HG02852 (cell line): ENCODE measurements at regions not wholly inside any gene's neighbourhood (a gene's known extent, or its start where the extent isn't known, plus 50 kb on each side); places are given as distances from the start of the nearest gene placed in this dataset.
"Not testable (repeated sequence)": the region's sequence is repeated elsewhere in the genome, so short reads cannot be mapped to it uniquely, and the experiment has no call there.

Source experiments
- ATAC-seq: cut with Tn5 transposase; IDR thresholded peaks from one replicate; pipeline ENCODE4 v1.9.1; 2021; ENCODE audit warnings: mild to moderate bottlenecking, moderate library complexity; ENCODE audit not compliant: unreplicated experiment

GRCh38 chr2:124967325-124967724 is 942.2 kb downstream of the CNTNAP5 start:
- ATAC-seq, result no peak

GRCh38 chr2:124970030-124970429 is 944.9 kb downstream of the CNTNAP5 start:
- no peak for ATAC-seq

GRCh38 chr2:124973396-124973795 is 948.3 kb downstream of the CNTNAP5 start:
- no peak for ATAC-seq

- no peak for ATAC-seq
These were observed 950.1 kb downstream of the CNTNAP5 start for GRCh38 chr2:124975224-124975623.

GRCh38 chr2:124975648-124976047 is 950.6 kb downstream of the CNTNAP5 start:
- no peak for ATAC-seq

- no peak for ATAC-seq
These were observed 953.5 kb downstream of the CNTNAP5 start for GRCh38 chr2:124978597-124978996.

- ATAC-seq, result no peak
These were observed 958.5 kb downstream of the CNTNAP5 start for GRCh38 chr2:124983595-124983994.

GRCh38 chr2:124985270-124985669 is 960.2 kb downstream of the CNTNAP5 start:
- ATAC-seq, result no peak

GRCh38 chr2:124986136-124986535 is 961.0 kb downstream of the CNTNAP5 start:
- no peak for ATAC-seq

GRCh38 chr2:124986870-124987269 is 961.8 kb downstream of the CNTNAP5 start:
- ATAC-seq, result not testable (repeated sequence)

- ATAC-seq, result not testable (repeated sequence)
These were observed 962.3 kb downstream of the CNTNAP5 start for GRCh38 chr2:124987436-124987835.

- no peak for ATAC-seq
These were observed 963.0 kb downstream of the CNTNAP5 start for GRCh38 chr2:124988111-124988510.

- ATAC-seq, result no peak
These were observed 963.7 kb downstream of the CNTNAP5 start for GRCh38 chr2:124988794-124989193.

- ATAC-seq, result no peak
These were observed 968.7 kb downstream of the CNTNAP5 start for GRCh38 chr2:124993809-124994208.

- no peak for ATAC-seq
These were observed 970.3 kb downstream of the CNTNAP5 start for GRCh38 chr2:124995185-124995912.

GRCh38 chr2:124996406-124996805 is 971.3 kb downstream of the CNTNAP5 start:
- no peak for ATAC-seq

GRCh38 chr2:124999906-125000305 is 974.8 kb downstream of the CNTNAP5 start:
- no peak for ATAC-seq

- no peak for ATAC-seq
These were observed 979.2 kb downstream of the CNTNAP5 start for GRCh38 chr2:125004106-125004800.

GRCh38 chr2:125006676-125007075 is 981.6 kb downstream of the CNTNAP5 start:
- ATAC-seq, result no peak

- not testable (repeated sequence) for ATAC-seq
These were observed 1003.6 kb downstream of the CNTNAP5 start for GRCh38 chr2:125028721-125029120.

GRCh38 chr2:125033871-125034270 is 1008.8 kb downstream of the CNTNAP5 start:
- no peak for ATAC-seq

- ATAC-seq, result no peak
These were observed 1012.1 kb downstream of the CNTNAP5 start for GRCh38 chr2:125037135-125037653.
